ENCODE measurements at regions not wholly inside any gene's neighbourhood (a gene's known extent, or its start where the extent isn't known, plus 50 kb on each side); places are given as distances from the start of the nearest gene placed in this dataset.
"Not testable (repeated sequence)": the region's sequence is repeated elsewhere in the genome, so short reads cannot be mapped to it uniquely, and the experiment has no call there.

DNA sequence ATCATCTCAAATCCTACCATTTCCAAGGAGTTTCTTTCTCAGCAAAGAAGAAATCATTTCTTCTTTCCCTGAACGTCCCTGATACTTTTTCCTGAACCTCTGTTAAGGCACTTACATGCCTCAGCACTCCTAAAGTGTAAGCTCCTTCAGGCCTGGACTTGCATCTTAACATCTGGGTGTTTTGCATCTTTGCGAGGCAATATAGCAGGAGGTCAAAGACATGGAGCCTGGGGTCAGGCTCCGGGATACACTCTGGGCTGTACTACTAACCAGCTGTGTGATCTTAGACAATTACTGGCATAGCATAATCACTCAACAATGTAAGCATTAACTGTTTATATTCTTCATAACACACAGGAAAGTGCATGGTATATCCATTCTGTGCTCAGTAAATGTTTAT lies 275.5 kb upstream of the BOD1L1 start:
- no peak for DNase-seq

DNA sequence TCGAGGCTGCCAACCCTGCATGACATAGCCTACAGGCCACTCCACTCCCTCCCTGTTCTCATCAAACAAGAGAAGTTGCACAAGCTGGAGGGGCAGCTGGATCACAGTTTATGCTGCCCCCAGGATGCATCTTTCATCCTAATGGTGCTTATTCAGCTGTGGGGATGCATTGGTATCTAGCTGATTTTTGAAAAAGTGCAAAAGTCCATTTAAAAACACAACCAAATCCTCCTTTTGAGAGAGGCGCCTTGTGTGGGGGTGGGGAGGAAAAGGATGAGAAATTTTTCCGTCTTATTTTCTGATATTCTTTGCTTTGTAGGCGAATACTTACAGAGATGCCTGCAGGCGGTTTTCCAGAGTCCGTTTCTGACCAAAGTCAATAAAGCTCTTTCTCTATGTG lies 276.4 kb upstream of the BOD1L1 start:
- no peak for DNase-seq

DNA sequence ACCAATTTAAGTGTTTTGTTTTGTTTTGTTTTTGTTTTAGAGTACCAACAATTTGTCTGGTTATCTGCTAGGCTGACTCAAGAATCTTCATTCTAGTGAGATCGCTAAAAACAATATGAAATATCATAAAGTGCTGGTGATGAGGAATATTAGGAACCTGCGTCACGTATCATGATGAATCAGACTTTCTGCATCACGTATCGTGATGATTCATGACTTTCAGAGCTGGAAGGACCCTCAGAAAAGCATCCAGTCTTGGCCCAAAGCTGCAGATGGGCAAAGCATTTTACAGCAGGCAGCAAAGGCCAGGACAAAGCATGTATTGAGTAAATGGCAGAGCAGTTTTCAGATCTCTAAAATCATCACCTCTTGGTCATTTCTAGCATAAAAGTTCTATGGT lies 278.0 kb upstream of the BOD1L1 start:
- no peak for DNase-seq

DNA sequence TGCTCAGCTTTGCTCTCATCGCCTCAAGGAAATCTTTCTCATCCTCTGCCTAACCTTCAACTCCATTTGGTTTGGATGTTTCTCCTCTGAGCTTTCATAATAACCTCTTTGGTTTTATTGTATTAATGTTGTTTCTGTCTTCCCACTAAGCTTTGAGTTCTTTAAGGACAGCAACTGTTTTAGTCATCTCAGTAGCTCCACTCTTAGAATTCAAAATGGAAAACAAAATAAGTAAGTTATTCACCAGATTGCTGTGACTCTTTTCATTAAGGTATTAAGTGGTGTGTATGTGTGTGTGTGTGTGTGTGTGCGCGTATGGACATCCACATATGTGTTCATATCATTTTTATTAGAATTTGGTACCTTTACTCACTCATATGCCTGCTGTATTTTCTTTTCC lies 279.2 kb upstream of the BOD1L1 start:
- DNase-seq: no peak

DNA sequence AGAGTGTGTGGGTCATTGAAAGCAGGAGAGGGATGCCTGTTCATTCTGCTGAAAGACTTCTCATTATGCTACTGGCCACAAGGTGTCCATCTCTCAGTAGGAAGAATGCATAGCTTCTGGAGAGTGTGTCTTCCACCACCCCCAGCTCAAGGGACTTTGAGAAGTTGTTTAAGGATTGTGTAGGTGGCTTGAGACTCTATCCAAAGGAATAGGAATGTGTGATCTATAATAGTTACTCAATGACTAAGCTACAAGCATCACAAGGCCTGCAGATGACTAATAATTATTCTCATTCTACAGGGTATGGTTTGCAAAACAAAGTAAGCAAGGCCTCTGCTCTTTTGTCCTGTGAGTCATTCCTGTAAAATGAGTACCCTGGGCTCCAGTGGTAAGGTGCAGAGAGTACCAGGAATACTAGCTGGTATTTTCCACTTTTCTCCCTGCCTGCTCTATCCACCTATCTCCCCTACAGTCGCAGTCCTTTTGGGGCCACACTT lies 279.8 kb upstream of the BOD1L1 start:
- no peak for DNase-seq

DNA sequence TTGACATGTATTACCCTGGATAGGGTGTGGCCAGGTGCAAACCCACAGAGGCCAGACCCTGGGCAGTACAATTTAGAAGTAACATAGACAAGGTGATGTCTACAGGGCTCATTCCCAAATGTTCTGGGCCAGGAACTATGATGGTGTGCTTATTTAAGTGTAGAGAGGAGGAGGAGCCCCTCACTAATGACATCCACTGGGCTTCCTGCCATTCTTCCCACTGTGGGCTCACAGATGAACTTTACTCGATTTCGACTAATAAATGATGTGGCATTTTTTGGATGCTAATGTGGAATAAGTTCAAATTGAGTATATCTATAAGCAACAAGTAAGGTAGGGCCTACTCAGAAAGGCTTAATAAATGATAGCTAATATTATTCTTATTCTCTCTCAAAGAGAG lies 280.9 kb upstream of the BOD1L1 start:
- no peak for DNase-seq

DNA sequence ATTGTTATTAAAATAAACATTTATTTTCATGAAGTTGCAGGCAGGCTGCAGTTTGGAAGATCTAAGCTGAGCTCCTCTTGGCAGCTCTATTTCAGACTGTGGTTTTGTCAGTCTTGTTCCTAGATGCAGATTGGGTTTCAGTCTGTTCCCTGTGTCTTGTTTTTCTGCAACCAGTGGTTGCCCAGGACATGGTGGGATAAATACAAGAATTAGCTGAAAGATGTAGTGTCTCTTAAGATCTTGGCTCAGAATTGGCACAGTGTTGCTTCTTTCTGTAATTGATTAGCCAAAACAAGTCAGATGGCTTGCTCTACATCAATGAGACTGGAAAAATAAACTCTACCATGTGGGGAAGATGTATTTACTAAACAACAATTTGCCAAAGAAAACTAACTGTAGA lies 283.0 kb upstream of the BOD1L1 start:
- DNase-seq: no peak

DNA sequence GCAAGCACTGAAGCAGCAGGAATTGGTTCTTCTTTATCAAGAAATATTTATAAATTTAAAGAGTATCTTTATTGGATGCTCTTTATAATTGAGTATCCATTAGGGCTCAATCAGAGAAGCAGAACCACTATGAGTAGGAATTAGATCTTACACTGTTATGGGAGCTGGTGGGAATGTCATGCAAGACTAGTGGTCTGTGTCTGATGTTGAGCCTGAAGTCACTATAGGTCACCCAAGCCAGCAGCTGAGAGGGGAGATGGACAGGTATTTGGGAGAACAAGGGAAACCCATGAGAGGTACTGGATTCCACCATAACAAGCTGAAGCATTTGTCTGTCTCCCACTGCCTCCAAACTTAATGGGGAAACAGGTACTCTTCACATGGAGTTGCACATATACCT lies 283.7 kb upstream of the BOD1L1 start:
- DNase-seq: no peak

DNA sequence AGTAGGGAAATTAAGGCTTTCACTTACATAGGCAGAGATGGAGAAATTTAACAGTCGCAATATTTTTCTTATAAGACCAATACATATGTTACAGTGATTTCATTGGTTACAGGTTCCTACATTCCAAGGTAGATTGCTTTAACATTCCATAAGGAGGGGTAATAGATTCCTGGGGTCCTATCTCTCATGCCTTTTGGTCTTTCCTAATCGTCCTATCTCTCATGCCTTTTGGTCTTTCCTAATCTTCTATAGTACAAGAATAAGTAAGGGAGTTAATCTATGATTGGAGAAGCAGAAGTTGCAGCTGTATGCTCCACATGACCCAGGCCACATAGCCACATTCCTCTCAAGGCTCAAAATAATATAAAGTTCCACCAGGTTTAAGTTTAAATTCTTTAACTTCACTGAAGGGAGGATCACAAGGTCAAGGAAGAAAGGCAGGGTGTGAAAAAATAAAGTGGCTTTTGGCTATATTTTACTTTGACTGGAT lies 285.0 kb upstream of the BOD1L1 start:
- DNase-seq: no peak

DNA sequence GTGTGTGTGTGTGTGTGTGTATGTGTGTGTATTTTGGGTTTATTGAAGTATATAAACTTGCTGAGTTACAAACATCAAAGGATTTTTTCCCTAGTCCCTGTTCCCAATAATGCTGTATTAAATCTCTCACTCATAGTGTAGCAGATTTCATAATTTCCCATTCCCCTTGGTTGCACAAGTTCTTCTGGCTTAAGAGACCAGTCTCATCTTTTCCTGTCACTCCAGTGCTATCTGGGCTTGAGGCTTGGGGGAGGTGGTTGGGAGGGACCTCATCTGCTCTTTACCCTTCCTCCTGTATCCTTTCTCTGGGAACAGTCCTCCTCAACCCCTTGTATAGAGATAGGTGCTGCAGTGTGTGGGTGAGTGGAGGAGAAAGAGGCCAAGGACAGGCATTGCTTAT lies 285.4 kb upstream of the BOD1L1 start:
- DNase-seq: no peak

DNA sequence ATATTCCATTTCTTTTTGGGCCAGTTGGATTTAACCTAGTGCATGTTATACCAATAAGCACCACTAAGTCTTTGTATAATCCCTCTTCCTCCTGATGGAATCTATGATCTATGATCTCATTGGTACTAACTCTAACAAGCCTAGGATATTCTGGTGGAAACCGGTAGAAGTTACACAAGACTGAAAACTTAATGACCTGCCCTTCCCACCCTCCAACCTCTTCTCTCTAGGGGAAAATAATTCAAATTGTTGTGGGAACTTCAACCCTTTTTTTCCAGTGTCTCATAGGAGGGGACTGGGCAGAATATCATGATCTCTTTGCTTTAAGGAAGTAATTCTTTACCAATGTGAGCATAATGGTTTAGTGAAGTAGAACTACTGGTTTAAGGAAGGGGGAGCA lies 289.5 kb upstream of the BOD1L1 start:
- no peak for DNase-seq

DNA sequence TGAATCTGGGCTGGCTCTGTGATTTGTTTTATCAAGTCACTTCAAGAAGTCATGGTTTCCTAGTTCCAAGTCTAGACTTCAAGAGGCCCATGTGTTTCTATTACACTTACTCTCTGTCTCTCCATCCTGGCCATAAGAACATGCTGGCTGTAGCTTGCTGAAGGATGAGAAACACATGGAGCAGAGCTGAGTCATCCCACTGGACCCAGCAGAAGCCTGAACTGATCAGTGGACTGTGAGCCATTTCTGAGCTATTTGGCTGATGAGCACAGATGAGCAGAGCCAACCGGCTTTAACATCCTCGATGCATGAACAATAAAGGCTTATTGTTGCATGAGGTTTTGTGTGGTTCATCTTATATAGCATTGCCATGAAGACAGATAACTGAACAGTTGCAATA lies 290.6 kb upstream of the BOD1L1 start:
- no peak for DNase-seq

DNA sequence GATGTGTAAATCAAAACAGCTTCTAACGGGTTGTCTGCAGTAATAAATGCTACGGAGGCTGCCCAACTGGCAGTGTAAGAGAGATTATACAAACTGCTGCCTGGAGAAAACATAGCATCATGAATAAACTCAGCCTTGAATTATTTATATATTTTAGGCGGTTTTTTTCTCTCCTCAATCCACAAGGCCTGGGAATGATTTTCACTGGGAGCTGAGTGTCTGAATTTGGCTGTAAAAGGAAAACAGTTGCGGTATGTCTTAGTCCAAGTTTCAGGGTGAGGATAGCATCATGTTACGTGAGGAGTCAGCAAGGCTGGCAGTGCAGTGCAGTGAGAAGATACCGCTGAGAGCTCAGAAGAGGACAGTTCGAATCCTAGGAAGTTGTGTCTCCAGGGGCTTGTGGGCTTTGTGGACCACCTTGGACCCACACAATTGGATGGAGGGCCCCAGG lies 291.5 kb upstream of the BOD1L1 start:
- no peak for DNase-seq

DNA sequence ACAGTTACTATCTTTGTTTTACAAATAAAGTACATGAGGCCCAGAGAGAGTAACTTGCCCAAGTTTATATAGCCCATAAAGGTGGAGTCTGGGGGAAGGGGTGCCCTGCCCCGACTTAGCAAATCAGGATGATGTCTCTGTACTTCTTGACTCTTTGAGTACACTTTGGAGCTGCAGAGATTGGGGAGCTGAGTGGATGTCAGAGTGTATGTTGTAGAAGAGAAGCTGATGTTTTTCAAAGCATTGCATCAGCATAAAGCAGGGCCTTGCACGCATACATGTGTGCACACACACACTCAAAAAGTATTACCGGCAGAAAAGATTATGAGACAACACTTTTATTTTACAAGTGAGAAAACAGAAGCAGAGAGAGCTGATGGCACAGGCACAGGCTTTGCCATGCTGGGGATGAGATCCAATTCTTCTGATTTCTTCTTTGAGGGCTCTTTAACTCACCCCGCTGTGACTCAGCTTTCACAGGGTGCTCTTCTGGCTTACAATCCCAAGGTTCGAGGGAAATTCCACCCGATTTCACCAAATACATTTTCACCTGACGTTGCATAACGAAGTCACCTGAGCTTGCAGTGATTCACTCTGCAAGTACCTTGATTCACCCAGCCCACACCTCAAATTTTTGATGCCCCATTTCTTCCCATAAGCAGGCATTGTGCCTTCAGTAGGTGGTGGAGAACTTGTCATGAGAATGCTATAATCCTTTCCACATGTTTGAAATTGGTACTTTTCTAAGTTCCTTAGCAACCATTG lies 292.8 kb upstream of the BOD1L1 start:
- no peak for DNase-seq

DNA sequence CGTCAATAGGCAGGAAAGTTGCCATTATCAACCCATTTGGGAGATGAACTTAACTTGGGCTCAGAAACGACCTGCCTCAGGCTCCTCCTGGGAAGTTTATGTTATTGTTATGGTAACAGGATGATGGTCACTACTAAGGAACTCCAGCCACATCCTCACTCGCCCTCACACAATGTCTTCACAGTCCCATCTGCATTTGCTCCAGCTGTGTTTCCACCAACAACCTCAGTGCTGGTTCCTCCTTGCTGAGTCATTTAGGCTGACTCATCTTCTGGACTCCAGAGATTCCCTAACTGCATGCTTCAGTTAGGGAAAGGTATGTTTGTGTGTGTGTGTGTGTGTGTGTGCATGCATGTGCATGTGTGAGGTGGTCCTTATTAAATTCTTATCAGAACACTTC lies 293.4 kb upstream of the BOD1L1 start:
- no peak for DNase-seq

DNA sequence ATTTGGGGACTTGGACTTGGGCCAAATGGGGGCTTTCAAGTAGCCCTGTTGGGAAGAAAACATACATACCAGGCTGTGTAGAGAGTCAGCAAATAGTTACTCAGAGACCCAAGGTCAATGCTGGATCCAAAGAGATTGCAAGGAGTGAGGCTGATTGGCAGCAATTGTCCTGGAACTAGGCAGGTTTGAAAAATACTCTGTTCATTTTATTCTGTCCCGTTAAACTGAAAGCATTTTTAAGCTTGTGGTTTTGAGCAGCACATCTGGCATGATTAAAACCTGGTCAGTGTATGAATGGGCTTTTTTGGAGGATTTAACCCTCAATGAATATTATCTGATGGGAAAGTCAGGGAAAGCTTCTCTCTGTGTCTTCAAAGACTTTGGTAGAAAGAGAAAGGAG lies 294.3 kb upstream of the BOD1L1 start:
- no peak for DNase-seq

DNA sequence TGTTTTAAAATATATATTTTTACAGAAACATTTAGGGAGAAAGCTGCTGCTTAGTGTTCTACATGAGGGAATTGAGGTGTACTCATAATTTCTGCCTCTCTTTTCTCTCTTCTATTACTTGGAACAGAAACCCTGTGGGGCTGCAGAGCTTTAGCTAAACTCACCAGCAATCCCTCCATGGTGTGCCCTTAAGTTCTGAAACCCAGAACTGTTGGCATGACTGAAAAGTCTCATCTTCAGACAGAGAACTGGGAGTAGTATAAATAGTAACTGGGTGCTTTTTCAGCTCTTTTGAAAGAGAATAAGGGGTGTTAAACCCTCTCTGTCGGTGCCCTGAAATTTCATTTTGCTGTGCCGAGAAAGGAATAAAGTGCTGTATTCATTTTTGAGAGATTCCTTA lies 294.9 kb upstream of the BOD1L1 start:
- DNase-seq: no peak

DNA sequence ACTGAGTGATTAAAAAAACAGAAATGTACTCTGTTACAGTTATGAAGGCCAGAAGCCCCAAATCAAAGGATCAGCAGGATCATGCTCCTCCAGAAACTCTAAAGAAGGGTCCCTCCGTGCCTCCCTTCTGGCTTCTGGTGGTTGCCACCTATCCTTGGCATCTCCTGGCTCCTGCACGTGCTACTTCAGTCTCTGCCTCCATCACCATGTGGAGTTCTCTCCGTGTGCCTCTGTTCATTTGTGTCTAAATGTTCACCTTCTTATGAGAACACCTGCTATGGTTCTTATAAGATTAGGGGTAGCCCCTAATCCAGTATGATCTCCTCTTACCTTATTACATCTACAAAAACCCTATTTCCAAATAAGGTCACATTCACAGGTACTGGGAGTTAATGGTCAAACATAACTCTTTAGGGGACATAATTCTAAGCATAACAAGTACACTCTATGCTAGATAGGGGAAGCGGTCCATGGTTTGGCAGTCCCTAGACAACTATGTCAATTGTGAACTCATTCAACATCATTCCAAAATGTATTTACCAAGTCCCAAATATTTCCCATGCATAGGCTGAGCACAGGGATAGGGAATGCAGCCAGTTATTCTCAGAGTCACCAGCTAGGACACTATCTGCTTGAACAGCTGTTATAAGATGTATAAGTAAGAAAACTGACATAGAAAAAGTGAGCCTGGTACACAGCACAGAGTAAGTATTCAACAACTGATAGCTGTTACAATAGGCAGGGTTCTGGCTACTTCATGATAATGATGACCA lies 295.5 kb upstream of the BOD1L1 start:
- DNase-seq: no peak

DNA sequence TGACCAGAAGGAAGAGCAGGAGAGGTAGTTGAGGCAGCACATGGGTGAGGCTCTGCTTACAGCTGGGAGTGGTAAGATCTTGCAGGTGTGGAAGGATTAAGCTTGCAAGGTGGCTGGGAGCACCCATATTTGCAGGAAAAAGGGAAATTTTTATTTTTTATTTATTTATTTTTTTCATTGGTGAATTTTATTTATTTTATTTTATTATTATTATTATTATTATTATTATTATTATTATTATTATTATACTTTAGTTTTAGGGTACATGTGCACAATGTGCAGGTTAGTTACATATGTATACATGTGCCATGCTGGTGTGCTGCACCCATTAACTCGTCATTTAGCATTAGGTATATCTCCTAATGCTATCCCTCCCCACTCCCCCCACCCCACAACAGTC lies 297.4 kb upstream of the BOD1L1 start:
- not testable (repeated sequence) for DNase-seq

DNA sequence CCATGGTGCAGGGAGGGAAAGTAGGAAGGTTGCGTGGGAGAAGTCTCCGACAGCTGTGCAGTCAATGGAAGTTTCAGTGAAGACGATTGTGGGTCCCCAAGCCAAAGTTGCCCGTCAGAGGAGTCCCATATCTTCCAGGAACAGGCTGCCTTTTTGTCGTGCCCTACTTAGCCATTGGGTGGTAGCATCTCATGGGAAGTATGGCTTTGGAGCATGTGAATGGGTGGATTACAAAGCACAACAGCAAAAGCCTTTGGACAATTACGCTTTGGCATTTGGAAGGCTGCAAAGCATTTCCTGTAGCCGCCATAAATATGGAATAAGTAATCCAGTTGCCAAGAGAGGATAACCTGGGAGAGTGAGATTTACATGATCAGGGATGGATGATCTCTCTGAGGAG lies 300.7 kb upstream of the BOD1L1 start:
- no peak for DNase-seq

DNA sequence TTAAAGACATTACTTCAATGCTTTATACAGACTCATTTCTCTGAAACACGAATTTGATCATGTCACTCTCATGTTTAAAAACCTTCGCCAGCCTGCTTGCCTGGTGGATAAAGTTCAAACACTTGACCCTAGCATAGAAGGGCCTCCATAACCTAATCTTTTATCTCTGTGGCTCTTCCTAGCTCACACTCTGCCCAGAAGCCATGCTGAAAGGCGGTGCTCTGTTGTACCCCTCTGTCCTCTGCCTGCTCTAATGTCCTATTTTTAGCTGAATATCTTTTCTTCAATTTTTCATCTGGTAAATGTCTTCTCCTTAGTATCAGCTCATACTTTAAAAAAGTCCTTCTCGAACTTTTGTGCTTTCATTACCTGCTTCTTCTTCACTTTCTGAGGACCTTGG lies 302.6 kb upstream of the BOD1L1 start:
- no peak for DNase-seq

DNA sequence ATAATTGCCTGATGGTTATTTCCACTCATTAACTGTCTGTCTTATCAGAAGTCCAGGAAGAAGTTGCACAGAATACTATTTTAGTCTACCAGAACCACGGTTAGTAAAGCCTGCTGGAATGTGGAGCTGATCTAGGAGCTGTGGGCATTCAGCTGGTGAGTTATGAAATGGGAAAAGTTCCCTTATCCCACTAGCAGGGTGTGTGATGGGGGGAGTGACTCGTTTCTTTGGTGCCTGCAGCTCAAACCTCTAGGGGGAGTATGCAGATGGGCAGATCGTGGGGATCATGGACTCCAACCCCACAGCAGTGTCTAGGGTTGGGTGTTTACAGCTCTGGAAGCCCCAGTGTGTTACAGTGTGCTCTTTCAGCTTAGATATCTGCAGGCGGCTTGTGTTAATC lies 305.7 kb upstream of the BOD1L1 start:
- DNase-seq: no peak

DNA sequence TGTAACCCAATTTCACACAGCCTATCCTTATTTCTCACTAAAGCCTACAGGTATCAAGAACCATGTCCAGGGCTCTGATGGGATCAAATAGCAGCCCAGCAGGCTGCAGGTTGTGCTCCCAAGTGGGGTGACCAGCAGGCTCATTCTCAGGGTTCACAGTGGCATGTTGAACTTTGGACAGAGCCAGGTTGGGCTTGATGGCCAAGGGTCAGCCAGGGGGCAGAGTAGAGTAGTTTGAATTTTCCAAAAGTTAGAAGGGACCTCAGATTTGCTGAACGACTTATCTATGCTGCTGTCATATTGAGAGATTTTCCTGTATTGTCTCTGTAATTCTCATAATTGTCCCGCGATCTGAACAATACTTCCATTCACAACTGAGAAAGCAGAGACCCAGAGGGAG lies 310.8 kb upstream of the BOD1L1 start:
- DNase-seq: no peak

DNA sequence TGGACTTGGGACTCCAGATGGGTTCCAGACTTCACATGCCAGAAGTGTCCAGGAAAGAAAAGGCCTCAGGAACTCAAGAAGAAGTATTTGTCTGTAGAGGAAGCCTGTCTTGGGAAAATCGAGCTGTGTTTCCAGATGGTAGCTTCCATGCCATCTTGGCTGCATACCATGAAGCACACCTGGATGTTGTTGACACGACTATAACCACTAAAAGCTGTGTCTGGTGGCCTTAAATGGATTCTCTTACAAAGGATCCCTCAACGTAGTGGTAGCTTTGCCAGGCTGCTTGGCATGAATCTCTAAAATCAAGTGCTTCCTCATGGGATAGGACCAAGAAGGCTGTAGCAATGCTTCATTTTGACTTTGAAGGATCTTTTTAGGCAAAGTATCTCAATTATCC lies 313.4 kb upstream of the BOD1L1 start:
- no peak for DNase-seq
